Sigmoid colon (tissue), 6 donors: ENCODE measurements at regions not wholly inside any gene's neighbourhood (a gene's known extent, or its start where the extent isn't known, plus 50 kb on each side); places are given as distances from the start of the nearest gene placed in this dataset.
A peak's percentile ranks its signal among the peaks of the same experiment; 100 is the strongest.

Source experiments
- DNase-seq: peaks from one replicate; pipeline ENCODE4 v3.0.0-alpha.2; 2019
- H3K27ac ChIP-seq, 4 donors: fragments of 200-600 bp; sonication (generic); one replicate each; pipeline ENCODE4 v1.5.1; 2016 to 2019; ENCODE audit warnings: mild to moderate bottlenecking in 1 of 4
- H3K27me3 ChIP-seq, 3 donors: fragments of 200-600 bp; sonication (generic); one replicate each; pipeline ENCODE4 v1.5.1; 2019; ENCODE audit warnings: mild to moderate bottlenecking in 1 of 3
- H3K36me3 ChIP-seq, 4 donors: fragments of 200-600 bp; sonication (generic); one replicate each; pipeline ENCODE4 v1.5.1; 2016 to 2019
- H3K4me1 ChIP-seq, 4 donors: fragments of 200-600 bp; sonication (generic); one replicate each; pipeline ENCODE4 v1.5.1; 2017 to 2019
- H3K4me3 ChIP-seq, 4 donors: fragments of 200-600 bp; sonication (generic); one replicate each; pipeline ENCODE4 v1.5.1; 2017 to 2019; ENCODE audit warnings: mild to moderate bottlenecking in 2 of 4, moderate library complexity in 1 of 4
- H3K9me3 ChIP-seq, 4 donors: fragments of 200-600 bp in 3 of 4; sonication (generic) in 3 of 4; one replicate each; pipeline versions ENCODE4 v1.5.1 to v1.6.1; 2013 to 2019
- EP300 ChIP-seq, 4 donors: sonication (generic); formaldehyde crosslinking; IDR thresholded peaks; one replicate each; pipeline ENCODE4 v1.6.1; 2017; ENCODE audit warnings: antibody characterized with exemption in 4 of 4
- POLR2A ChIP-seq, 2 donors: fragments of 450-650 bp; IDR thresholded peaks; one replicate each; pipeline ENCODE4 v1.6.1; 2016; ENCODE audit warnings: antibody characterized with exemption in 2 of 2, mild to moderate bottlenecking in 2 of 2, moderate library complexity in 2 of 2
- POLR2AphosphoS5 ChIP-seq, 4 donors: sonication (generic); formaldehyde crosslinking; IDR thresholded peaks; one replicate each; pipeline ENCODE4 v1.6.1; 2017; ENCODE audit warnings: antibody characterized with exemption in 4 of 4
- WGBS, 2 donors: extraction: QIAGEN DNeasy Blood & Tissue Kit; methylation state at CpG; one replicate each; pipeline ENCODE4 v1.1.7; 2013; 5-methylcytosine and 5-hydroxymethylcytosine counted together
- intact Hi-C: fragments of 100-400 bp; cut with DNase I; formaldehyde crosslinking; loops from one replicate; pipeline ENCODE4 v1.15.1; 2023
- TF ChIP-seq, protein P1 (sequence below), 4 experiments: fragments of 450-650 bp in 3 of 4; fragments of 200-600 bp in 1 of 4; IDR thresholded peaks; one replicate each; pipeline ENCODE4 v1.5.1; 2016 to 2019; ENCODE audit warnings: antibody characterized with exemption in 4 of 4, mild to moderate bottlenecking in 3 of 4, moderate library complexity in 2 of 4
- donor health status: healthy with polysubstance abuse.
- donor health status: healthy.

DNA sequence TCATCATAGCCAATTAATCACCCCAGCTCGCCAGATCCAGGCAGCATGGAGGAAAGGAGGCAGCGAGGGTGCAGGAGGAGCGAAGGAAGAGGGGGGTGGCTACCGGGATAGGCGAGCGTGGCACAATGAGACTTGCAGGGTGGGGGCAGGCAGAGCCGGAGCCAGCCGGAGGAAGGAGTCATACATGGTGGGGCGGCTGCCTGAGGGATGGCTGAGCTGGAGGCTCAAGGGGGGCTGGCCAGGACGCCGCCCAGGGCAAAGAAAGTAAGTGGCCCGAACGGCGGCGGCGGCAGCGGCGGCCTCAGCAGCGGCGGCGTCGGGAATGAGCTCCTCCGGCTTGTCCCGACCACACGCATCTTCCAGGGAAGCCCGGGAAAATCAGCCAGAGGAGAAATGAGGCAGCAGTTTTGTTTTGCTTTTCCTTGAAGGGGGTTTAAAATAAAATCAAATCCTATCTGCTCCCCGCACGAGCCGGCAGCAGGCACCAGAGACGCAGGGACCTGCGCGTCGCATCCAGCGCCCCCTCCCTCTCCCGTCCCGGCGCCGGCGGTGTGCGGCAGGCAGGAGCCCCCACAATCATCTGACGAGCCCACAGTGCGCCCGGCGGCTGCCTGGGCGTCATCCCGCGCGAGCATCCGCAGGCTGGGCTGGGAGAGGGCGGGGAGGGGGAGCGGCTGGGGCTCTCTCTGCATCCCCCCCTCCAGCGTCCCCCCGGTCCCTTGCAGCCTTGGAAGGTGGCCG, 263.6 kb downstream of the CTTN start:
- H3K27me3 ChIP-seq = peaks cover 4 to 33% (median 10%) of the 10 kb centered on the region in 3 donors
- no peak for TF ChIP-seq POLR2AphosphoS5 (IDR thresholded peaks at IDR 0.05)
- no peak for TF ChIP-seq POLR2A (IDR thresholded peaks at IDR 0.05)
- TF ChIP-seq, protein P1, sequence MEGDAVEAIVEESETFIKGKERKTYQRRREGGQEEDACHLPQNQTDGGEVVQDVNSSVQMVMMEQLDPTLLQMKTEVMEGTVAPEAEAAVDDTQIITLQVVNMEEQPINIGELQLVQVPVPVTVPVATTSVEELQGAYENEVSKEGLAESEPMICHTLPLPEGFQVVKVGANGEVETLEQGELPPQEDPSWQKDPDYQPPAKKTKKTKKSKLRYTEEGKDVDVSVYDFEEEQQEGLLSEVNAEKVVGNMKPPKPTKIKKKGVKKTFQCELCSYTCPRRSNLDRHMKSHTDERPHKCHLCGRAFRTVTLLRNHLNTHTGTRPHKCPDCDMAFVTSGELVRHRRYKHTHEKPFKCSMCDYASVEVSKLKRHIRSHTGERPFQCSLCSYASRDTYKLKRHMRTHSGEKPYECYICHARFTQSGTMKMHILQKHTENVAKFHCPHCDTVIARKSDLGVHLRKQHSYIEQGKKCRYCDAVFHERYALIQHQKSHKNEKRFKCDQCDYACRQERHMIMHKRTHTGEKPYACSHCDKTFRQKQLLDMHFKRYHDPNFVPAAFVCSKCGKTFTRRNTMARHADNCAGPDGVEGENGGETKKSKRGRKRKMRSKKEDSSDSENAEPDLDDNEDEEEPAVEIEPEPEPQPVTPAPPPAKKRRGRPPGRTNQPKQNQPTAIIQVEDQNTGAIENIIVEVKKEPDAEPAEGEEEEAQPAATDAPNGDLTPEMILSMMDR (IDR thresholded peaks at IDR 0.05) = no peak
- no peak for TF ChIP-seq EP300 (IDR thresholded peaks at IDR 0.05)
- H3K9me3 ChIP-seq = no peaks in the 10 kb centered on the region
- H3K4me3 ChIP-seq = peak overlapping the region in 3 of 4 donors; percentile 28 to 40 (median 37)
- no peaks in the 10 kb centered on the region for H3K36me3 ChIP-seq
- 31 to 81% methylated on average over 54 of the region's 54 CpGs for WGBS, 2 donors
- DNase-seq = no peak
- peaks cover 0 to 18% (median 17%) of the 10 kb centered on the region in 4 donors for H3K4me1 ChIP-seq
- H3K27ac ChIP-seq = no peak overlapping the region
- intact Hi-C loops = no loop called here

DNA sequence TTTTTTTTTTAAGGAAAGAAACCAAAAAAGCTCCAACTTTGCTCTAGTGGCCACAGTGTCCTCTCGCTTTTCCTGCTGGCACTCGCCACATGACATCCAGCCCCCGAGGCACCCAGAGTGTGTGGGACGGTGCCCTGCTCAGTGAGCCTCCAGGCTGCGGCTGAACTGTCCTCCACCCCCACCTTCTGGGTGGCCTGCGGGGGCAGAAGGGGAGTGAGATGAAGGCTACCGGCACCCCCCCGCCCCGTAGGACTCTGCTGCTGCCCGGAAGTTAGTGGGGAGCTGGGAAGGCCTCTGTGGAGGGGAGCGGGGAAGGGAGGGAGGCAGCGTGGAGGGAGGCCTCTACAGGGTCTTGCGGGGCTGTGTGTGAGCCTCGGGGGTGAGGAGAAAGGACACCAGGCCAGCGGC, 264.4 kb downstream of the CTTN start:
- TF ChIP-seq EP300 (IDR thresholded peaks at IDR 0.05) (no peak), POLR2A (IDR thresholded peaks at IDR 0.05) (no peak), POLR2AphosphoS5 (IDR thresholded peaks at IDR 0.05) (no peak)
- TF ChIP-seq, protein P1 (IDR thresholded peaks at IDR 0.05) = no peak
- peaks cover 4 to 40% (median 10%) of the 10 kb centered on the region in 3 donors for H3K27me3 ChIP-seq
- H3K4me3 ChIP-seq = no peak overlapping the region
- intact Hi-C loops = no loop called here
- H3K4me1 ChIP-seq = peaks cover 0 to 18% (median 17%) of the 10 kb centered on the region in 4 donors
- WGBS, 2 donors = 38 to 78% methylated on average over 15 of the region's 15 CpGs
- H3K9me3 ChIP-seq = no peaks in the 10 kb centered on the region
- no peak overlapping the region for H3K27ac ChIP-seq
- DNase-seq = no peak
- no peaks in the 10 kb centered on the region for H3K36me3 ChIP-seq

DNA sequence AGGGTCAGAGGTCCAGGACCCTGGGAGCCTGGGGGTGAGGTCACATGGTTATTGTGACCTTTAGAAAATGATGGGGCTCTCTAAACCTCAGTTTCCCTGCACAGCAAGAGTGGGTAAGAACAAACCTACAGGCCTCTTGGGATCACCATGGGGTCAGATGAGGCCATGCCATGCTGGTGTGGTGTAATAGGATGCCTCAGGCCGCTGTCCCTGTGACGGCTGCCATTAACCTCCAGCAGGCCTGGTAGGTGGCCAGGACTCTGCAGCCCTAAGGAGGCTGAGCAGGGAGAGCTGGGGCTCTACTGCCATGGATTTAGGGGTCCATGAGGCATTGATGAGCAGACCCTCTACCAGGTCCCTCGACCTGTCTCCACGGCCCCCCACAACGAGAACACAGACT, 265.5 kb downstream of the CTTN start:
- Histone ChIP-seq H3K36me3 (no peaks in the 10 kb centered on the region), H3K4me1 (peaks cover 0 to 18% (median 17%) of the 10 kb centered on the region in 4 donors), H3K27me3 (peaks cover 4 to 48% (median 10%) of the 10 kb centered on the region in 3 donors), H3K4me3 (no peak overlapping the region), H3K27ac (no peak overlapping the region), H3K9me3 (no peaks in the 10 kb centered on the region)
- TF ChIP-seq EP300 (IDR thresholded peaks at IDR 0.05) (no peak), POLR2AphosphoS5 (IDR thresholded peaks at IDR 0.05) (no peak), POLR2A (IDR thresholded peaks at IDR 0.05) (no peak)
- TF ChIP-seq, protein P1 (IDR thresholded peaks at IDR 0.05) = no peak
- no peak for DNase-seq
- intact Hi-C loops = no loop called here
- 81 to 96% methylated on average over 5 of the region's 5 CpGs for WGBS, 2 donors

DNA sequence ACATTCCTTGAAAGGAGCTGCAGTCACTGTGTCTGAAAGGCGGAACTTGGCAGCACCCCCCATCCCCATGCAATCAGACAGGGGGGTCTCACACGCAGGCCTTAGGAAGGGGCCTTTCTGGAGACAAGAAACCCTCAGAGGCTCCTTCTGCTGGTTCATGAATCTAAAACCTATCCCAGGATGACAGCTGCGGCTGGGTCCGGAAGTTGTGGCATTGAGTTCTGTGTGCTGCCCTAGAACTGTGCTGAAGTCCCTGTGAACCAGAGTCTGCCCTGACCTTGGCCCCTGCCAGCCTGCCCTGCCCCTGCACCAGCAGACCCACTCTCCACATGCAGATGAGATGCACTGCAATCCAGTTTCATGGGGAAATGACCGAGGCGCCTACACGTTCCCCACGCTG, 268.0 kb downstream of the CTTN start:
- intact Hi-C loops = no loop called here
- no peak for DNase-seq
- H3K27ac ChIP-seq = no peak overlapping the region
- peaks cover 4 to 57% (median 10%) of the 10 kb centered on the region in 3 donors for H3K27me3 ChIP-seq
- H3K4me1 ChIP-seq = peaks cover 0 to 18% (median 17%) of the 10 kb centered on the region in 4 donors
- WGBS, 2 donors = 86 to 93% methylated on average over 8 of the region's 8 CpGs
- no peak overlapping the region for H3K4me3 ChIP-seq
- no peaks in the 10 kb centered on the region for H3K9me3 ChIP-seq
- no peaks in the 10 kb centered on the region for H3K36me3 ChIP-seq
- TF ChIP-seq POLR2AphosphoS5 (IDR thresholded peaks at IDR 0.05) = no peak
- no peak for TF ChIP-seq EP300 (IDR thresholded peaks at IDR 0.05)
- no peak for TF ChIP-seq POLR2A (IDR thresholded peaks at IDR 0.05)
- TF ChIP-seq, protein P1 (IDR thresholded peaks at IDR 0.05) = no peak
